ENCODE measurements at regions not wholly inside any gene's neighbourhood (a gene's known extent, or its start where the extent isn't known, plus 50 kb on each side); places are given as distances from the start of the nearest gene placed in this dataset.
"Not testable (repeated sequence)": the region's sequence is repeated elsewhere in the genome, so short reads cannot be mapped to it uniquely, and the experiment has no call there.

- TF ChIP-seq, protein P1, sequence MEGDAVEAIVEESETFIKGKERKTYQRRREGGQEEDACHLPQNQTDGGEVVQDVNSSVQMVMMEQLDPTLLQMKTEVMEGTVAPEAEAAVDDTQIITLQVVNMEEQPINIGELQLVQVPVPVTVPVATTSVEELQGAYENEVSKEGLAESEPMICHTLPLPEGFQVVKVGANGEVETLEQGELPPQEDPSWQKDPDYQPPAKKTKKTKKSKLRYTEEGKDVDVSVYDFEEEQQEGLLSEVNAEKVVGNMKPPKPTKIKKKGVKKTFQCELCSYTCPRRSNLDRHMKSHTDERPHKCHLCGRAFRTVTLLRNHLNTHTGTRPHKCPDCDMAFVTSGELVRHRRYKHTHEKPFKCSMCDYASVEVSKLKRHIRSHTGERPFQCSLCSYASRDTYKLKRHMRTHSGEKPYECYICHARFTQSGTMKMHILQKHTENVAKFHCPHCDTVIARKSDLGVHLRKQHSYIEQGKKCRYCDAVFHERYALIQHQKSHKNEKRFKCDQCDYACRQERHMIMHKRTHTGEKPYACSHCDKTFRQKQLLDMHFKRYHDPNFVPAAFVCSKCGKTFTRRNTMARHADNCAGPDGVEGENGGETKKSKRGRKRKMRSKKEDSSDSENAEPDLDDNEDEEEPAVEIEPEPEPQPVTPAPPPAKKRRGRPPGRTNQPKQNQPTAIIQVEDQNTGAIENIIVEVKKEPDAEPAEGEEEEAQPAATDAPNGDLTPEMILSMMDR (IDR thresholded peaks at IDR 0.05; ENCODE audit: borderline replicate concordance): no peak
- Histone ChIP-seq H3K27me3 (ENCODE audit: low read depth) (no peaks in the 10 kb centered on the region), H3K9me3 (replicated peaks) (peaks cover 16% of the 10 kb centered on the region), H3K4me3 (no peak overlapping the region), H3K4me1 (no peaks in the 10 kb centered on the region), H3K36me3 (no peaks in the 10 kb centered on the region), H3K27ac (replicated peaks) (no peak overlapping the region)
- intact Hi-C loops (cut with micrococcal nuclease): no loop called here
- no peak for DNase-seq
Observed at GRCh38 chr3:3927198-3927597, 128.0 kb downstream of the LRRN1 start.

GRCh38 chr3:3927965-3928364 lies 128.7 kb downstream of the LRRN1 start:
- intact Hi-C loops (cut with micrococcal nuclease): no loop called here
- TF ChIP-seq, protein P1 (IDR thresholded peaks at IDR 0.05; ENCODE audit: borderline replicate concordance): no peak
- Histone ChIP-seq H3K4me3 (no peak overlapping the region), H3K27me3 (ENCODE audit: low read depth) (no peaks in the 10 kb centered on the region), H3K9me3 (replicated peaks) (peaks cover 16% of the 10 kb centered on the region), H3K27ac (replicated peaks) (no peak overlapping the region), H3K4me1 (no peaks in the 10 kb centered on the region), H3K36me3 (no peaks in the 10 kb centered on the region)
- no peak for DNase-seq

DNA sequence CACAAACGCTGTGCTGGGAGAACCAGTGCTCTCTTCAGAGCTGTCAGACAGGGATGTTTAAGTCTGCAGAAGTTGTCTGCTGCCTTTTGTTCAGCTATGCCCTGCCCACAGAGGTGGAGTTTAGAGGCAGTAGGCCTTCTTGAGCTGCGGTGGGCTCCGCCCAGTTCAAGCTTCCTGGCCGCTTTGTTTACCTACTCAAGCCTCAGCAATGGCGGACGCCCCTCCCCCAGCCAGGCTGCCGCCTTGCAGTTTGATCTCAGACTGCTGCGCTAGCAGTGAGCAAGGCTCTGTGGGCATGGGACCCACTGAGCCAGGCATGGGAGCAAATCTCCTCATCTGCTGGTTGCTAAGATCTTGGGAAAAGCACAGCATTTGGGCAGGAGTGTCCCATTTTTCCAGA lies 142.1 kb downstream of the LRRN1 start:
- H3K27ac ChIP-seq (replicated peaks); H3K27me3 ChIP-seq (ENCODE audit: low read depth); H3K36me3 ChIP-seq; intact Hi-C loops (cut with micrococcal nuclease); H3K4me1 ChIP-seq; DNase-seq; H3K4me3 ChIP-seq: not testable (repeated sequence)
- H3K9me3 ChIP-seq (replicated peaks): peaks cover 15% of the 10 kb centered on the region

- Histone ChIP-seq H3K36me3 (peaks cover 4% of the 10 kb centered on the region), H3K27ac (replicated peaks) (no peak overlapping the region), H3K4me3 (no peak overlapping the region), H3K4me1 (no peaks in the 10 kb centered on the region), H3K9me3 (replicated peaks) (no peaks in the 10 kb centered on the region), H3K27me3 (ENCODE audit: low read depth) (no peaks in the 10 kb centered on the region)
- intact Hi-C loops (cut with micrococcal nuclease): no loop called here
- DNase-seq: no peak
- TF ChIP-seq, protein P1 (IDR thresholded peaks at IDR 0.05; ENCODE audit: borderline replicate concordance): no peak
Observed at GRCh38 chr3:3951071-3951470, 151.8 kb downstream of the LRRN1 start.

DNA sequence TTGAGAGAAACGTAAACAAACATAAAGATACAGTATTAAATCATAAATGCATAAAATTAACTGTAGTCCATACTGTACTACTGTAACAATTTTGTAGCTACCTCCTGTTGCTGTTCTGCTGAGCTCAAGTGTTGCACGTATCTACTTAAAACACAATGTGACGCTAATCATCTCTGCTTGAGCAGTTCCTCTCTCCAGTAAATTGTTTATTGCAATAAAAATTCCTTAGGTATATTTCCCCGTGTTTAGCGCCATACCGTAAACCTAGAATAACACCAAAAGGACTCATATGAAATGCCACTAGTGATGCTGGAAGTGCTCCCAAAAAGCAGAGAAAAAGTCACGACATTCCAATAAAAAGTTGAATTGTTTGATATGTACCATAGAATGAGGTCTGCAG lies 152.3 kb downstream of the LRRN1 start:
- intact Hi-C loops (cut with micrococcal nuclease): no loop called here
- H3K27ac ChIP-seq (replicated peaks): no peak overlapping the region
- H3K4me3 ChIP-seq: no peak overlapping the region
- H3K9me3 ChIP-seq (replicated peaks): no peaks in the 10 kb centered on the region
- no peak for DNase-seq
- TF ChIP-seq, protein P1 (IDR thresholded peaks at IDR 0.05; ENCODE audit: borderline replicate concordance): no peak
- H3K36me3 ChIP-seq: peaks cover 4% of the 10 kb centered on the region
- H3K27me3 ChIP-seq (ENCODE audit: low read depth): no peaks in the 10 kb centered on the region
- H3K4me1 ChIP-seq: no peaks in the 10 kb centered on the region

DNA sequence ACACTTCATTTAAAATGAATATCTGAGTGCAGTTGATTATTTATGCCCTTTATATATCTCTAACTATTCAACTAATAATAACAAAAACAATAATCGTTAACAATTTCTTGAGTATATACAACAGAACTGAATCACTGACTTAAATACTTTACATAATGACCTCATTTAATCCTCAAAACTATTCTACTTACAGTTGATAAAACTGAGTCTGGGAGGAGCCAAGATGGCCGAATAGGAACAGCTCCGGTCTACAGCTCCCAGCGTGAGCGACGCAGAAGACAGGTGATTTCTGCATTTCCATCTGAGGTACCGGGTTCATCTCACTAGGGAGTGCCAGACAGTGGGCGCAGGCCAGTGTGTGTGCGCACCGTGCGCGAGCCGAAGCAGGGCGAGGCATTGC lies 163.6 kb downstream of the LRRN1 start:
- H3K27ac ChIP-seq (replicated peaks); H3K9me3 ChIP-seq (replicated peaks); H3K27me3 ChIP-seq (ENCODE audit: low read depth); H3K4me3 ChIP-seq; H3K4me1 ChIP-seq; H3K36me3 ChIP-seq; intact Hi-C loops (cut with micrococcal nuclease); DNase-seq: not testable (repeated sequence)

DNA sequence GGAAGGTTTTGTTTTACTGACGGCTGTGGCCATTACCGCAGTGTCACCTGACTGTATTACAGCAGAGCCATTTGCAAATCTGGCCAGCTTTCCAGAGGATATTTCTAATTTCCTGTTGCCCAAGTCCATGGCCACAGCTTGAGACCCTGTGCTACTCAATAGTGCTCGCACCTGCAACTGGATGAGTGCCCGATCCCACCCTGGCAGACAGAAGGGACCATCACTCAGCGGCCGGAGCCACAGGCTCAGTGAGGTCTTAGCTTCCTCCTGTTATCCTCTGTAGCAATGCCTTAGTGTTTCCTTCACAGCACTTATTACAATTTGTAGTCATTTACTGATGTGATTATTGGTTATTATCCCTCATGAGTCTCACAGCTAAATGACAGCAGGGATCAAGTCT lies 184.8 kb downstream of the LRRN1 start:
- H3K4me1 ChIP-seq: no peaks in the 10 kb centered on the region
- intact Hi-C loops (cut with micrococcal nuclease): no loop called here
- H3K36me3 ChIP-seq: no peaks in the 10 kb centered on the region
- H3K27me3 ChIP-seq (ENCODE audit: low read depth): no peaks in the 10 kb centered on the region
- H3K9me3 ChIP-seq (replicated peaks): no peaks in the 10 kb centered on the region
- H3K4me3 ChIP-seq: no peak overlapping the region
- DNase-seq: no peak
- H3K27ac ChIP-seq (replicated peaks): no peak overlapping the region
- TF ChIP-seq, protein P1 (IDR thresholded peaks at IDR 0.05; ENCODE audit: borderline replicate concordance): no peak

Measured in left ventricle myocardium inferior (tissue), 1 donor.